22Rv1 (cell line): ENCODE measurements at regions not wholly inside any gene's neighbourhood (a gene's known extent, or its start where the extent isn't known, plus 50 kb on each side); places are given as distances from the start of the nearest gene placed in this dataset.

ENCODE experiments used
- CTCF ChIP-seq: fragments of 450-650 bp; IDR thresholded peaks from 2 replicates; pipeline ENCODE4 v1.5.1; 2017; ENCODE audit warnings: mild to moderate bottlenecking
- ZFX ChIP-seq: fragments of 450-650 bp; IDR thresholded peaks from 2 replicates; pipeline ENCODE4 v1.6.1; 2017; ENCODE audit warnings: antibody characterized with exemption, borderline replicate concordance

GRCh38 chr2:128394007-128394730, 75.5 kb upstream of the HS6ST1 start:
- TF ChIP-seq CTCF (no peak), ZFX (no peak)
